Right atrium auricular region (tissue), 2 donors: ENCODE measurements at regions not wholly inside any gene's neighbourhood (a gene's known extent, or its start where the extent isn't known, plus 50 kb on each side); places are given as distances from the start of the nearest gene placed in this dataset.
A peak's percentile ranks its signal among the peaks of the same experiment; 100 is the strongest.

Source experiments
- DNase-seq: peaks from one replicate; pipeline ENCODE4 v3.0.0-alpha.2; 2019; ENCODE audit warnings: low spot score
- H3K27ac ChIP-seq, 2 donors: fragments of 200-600 bp; sonication (generic); 1 replicate in 1 of 2; 2 replicates in 1 of 2; pipeline ENCODE4 v1.5.1; 2016 to 2019
- H3K27me3 ChIP-seq, 2 donors: fragments of 200-600 bp; sonication (generic); one replicate each; pipeline versions ENCODE4 v1.5.1 to v1.6.0; 2017 to 2019
- H3K36me3 ChIP-seq: fragments of 200-600 bp; sonication (generic); one replicate; pipeline ENCODE4 v1.5.1; 2016
- H3K4me1 ChIP-seq, 2 donors: fragments of 200-600 bp; sonication (generic); one replicate each; pipeline versions ENCODE4 v1.5.1 to v1.6.0; 2017 to 2019
- H3K4me3 ChIP-seq, 2 donors: fragments of 200-600 bp; sonication (generic); 1 replicate in 1 of 2; 2 replicates in 1 of 2; pipeline ENCODE4 v1.5.1; 2017 to 2019; ENCODE audit warnings: mild to moderate bottlenecking in 1 of 2, moderate library complexity in 1 of 2
- H3K9me3 ChIP-seq, 2 donors: fragments of 200-600 bp; sonication (generic); one replicate each; pipeline ENCODE4 v1.5.1; 2019
- TF ChIP-seq, protein P1 (sequence below), 2 donors: fragments of 200-600 bp; sonication (generic); IDR thresholded peaks; one replicate each; pipeline ENCODE4 v1.5.1; 2019; ENCODE audit warnings: antibody characterized with exemption in 2 of 2

DNA sequence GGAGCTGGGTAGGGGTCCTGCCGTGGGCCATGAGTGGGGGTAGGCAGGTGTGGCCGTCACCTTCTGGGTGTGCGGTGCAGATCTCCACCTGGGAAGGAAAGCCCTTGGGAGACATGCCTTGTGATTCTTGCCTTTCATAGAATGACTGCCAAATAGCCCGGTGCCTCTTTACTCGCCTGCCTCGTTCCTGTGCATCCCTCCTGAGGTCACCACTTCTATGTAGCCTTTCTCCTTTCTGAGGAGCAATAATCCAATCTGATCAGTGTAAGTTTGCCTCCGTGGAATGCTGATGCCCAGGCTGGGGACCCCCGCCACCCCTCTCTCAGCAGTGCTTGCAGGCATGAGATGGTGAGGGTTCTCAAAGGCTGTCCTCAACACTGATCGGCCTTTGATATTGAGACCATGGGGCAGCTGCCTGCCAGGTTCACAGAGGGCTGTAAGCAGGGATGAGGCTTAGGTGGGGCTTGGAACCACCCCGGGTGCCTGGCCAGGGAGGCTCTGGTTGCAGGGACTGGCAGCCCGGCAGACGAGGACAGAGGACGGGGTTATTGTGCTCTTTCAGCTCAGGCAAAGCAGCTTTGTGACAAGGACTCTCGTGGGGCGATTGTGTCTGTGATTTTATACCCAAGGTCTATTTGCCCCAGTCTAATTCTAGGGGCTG is 86.1 kb upstream of the WNT7B start:
- Histone ChIP-seq H3K27ac (peak overlapping the region; percentile 100), H3K36me3 (no peaks in the 10 kb centered on the region), H3K9me3 (no peaks in the 10 kb centered on the region), H3K4me3 (no peak overlapping the region), H3K4me1 (peaks cover 0 to 92% of the 10 kb centered on the region in 2 donors), H3K27me3 (no peaks in the 10 kb centered on the region)
- no peak for DNase-seq
- TF ChIP-seq, protein P1, sequence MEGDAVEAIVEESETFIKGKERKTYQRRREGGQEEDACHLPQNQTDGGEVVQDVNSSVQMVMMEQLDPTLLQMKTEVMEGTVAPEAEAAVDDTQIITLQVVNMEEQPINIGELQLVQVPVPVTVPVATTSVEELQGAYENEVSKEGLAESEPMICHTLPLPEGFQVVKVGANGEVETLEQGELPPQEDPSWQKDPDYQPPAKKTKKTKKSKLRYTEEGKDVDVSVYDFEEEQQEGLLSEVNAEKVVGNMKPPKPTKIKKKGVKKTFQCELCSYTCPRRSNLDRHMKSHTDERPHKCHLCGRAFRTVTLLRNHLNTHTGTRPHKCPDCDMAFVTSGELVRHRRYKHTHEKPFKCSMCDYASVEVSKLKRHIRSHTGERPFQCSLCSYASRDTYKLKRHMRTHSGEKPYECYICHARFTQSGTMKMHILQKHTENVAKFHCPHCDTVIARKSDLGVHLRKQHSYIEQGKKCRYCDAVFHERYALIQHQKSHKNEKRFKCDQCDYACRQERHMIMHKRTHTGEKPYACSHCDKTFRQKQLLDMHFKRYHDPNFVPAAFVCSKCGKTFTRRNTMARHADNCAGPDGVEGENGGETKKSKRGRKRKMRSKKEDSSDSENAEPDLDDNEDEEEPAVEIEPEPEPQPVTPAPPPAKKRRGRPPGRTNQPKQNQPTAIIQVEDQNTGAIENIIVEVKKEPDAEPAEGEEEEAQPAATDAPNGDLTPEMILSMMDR (IDR thresholded peaks at IDR 0.05) = no peak

DNA sequence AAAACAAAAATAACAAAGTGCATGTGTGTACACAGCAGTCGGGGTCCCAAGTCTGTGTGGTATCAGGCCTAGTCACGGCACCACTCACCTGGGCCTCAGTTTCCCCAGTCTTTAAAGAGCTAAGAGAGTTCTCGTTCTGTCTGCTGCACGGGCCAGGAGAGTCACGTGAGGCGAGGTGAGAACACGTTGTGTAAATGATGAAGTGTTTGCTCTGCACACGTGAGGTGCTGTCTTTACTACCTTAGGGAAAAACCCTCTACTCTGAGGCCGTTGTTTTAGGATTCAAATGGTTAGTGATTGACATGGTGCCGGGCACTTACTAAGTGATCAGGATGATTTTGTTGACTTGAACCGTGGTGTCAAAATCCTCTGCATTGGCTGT is 86.5 kb upstream of the PPARA start:
- H3K4me3 ChIP-seq = no peak overlapping the region
- H3K36me3 ChIP-seq = no peaks in the 10 kb centered on the region
- H3K27me3 ChIP-seq = no peaks in the 10 kb centered on the region
- TF ChIP-seq, protein P1 (IDR thresholded peaks at IDR 0.05) = no peak
- peaks cover 0 to 92% of the 10 kb centered on the region in 2 donors for H3K4me1 ChIP-seq
- no peak for DNase-seq
- peak overlapping the region; percentile 100 for H3K27ac ChIP-seq
- H3K9me3 ChIP-seq = no peaks in the 10 kb centered on the region

DNA sequence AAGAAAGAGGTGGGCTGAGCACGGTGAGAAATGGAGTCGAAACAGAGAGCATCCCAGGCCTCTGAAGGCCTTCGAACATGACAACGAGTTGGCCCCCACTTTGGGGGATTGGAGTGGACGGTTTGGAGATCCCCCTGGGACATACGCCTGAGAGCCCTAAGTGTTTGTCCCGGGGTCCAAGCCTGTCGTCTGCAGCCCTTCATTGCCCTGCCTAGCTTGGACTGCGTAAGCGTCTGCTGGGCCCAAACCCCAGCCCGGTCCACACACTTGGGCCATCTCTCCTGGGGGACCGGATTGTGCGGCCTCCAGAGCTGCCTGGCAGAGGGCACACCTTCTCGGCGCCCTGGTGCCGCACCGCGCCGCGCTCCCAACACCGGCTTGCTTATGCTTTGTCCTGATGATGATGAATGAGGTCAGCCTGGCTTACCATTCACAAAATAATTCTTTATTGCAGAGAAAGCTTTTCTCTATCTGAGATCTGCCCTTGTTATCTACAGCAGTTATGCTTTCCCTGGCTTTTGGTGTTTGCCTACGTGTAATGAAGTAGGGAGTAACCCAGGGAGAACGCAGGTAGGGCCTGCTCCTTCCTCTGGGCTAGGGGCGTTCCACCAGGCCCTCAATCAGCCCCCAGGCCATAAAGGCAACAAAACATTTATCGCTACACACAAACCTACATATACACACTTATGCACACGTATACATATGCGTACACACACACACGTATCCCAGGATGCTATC is 85.9 kb upstream of the PPARA start:
- peaks cover 0 to 92% of the 10 kb centered on the region in 2 donors for H3K4me1 ChIP-seq
- no peaks in the 10 kb centered on the region for H3K9me3 ChIP-seq
- peak overlapping the region; percentile 100 for H3K27ac ChIP-seq
- peak overlapping the region in 1 of 2 donors; percentile 29 for H3K4me3 ChIP-seq
- TF ChIP-seq, protein P1 (IDR thresholded peaks at IDR 0.05) = no peak
- no peak for DNase-seq
- no peaks in the 10 kb centered on the region for H3K27me3 ChIP-seq
- H3K36me3 ChIP-seq = no peaks in the 10 kb centered on the region

DNA sequence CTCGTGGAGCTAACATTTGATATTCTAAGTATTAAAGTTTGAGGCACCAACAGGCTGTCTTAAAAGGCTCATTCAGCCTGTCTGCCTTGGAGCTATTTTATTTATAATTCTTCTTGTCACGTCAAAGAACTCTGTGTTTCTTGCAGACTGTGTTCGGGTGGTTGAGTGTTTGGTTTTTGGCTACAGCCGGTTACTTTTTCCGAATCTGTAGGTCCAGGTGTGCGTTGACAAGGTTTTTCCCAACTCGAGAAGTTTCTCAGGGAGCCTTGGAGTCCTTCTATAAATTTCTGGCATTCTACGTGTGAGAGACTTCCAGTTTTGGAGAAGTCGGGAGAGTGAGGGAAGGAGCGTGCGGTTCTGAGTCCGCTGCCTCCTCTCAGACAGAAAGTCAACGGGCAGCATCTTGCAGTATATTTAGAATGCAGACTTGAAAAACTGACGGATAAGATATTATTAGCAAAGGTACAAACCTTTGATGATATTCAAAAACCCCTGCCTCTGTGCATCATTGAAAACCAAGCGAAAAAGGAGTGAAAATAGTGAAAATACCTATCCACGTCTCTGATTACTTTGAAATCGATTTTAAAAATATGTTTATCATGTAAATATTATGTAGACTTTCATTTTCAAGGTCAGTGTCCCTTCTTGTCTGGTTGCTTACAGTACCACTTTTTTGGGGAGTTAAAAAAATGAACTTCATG is 85.2 kb upstream of the PPARA start:
- Histone ChIP-seq H3K4me1 (peaks cover 0 to 87% of the 10 kb centered on the region in 2 donors), H3K27me3 (no peaks in the 10 kb centered on the region), H3K4me3 (peak overlapping the region in 1 of 2 donors; percentile 29), H3K9me3 (no peaks in the 10 kb centered on the region), H3K27ac (peak overlapping the region; percentile 100), H3K36me3 (no peaks in the 10 kb centered on the region)
- DNase-seq = no peak
- TF ChIP-seq, protein P1 (IDR thresholded peaks at IDR 0.05) = no peak

DNA sequence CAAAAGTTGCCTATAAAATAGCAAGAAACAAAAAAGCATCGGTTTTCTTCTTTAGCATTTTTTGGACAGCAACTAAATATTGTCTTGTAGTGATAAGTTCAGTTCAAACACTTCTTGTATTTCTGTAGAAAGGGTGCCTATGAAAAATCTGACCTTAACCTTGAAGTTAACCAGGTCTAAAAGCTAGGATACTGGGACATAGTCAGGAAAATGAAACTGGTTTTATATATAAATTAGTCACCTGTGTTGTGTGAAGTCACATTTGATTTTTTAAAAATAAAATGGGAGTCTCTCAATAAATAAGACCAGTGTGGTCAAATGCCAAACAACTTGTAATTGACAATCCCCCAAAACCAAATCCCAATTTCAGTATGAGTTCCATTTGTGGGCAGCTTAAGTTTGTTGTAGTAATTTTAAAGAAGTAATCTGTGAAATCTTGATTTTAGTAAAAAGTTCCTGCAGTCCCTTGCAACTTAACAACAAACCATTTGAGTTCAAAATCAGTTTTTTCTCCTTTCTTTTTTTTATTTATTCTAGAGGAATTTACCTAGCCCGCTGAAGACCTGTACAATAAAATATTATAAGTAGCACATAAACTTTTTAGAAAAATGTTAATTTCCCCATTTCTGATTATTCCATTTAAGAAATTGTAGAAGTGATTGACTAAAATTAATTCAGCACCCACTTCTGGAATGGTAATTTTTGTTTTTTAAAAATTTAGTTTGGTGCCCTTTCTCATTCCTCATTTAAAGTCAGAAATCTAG is 84.5 kb upstream of the PPARA start:
- peak overlapping the region; percentile 100 for H3K27ac ChIP-seq
- H3K4me3 ChIP-seq = peak overlapping the region in 1 of 2 donors; percentile 29
- no peak for DNase-seq
- no peaks in the 10 kb centered on the region for H3K36me3 ChIP-seq
- peaks cover 0 to 80% of the 10 kb centered on the region in 2 donors for H3K4me1 ChIP-seq
- TF ChIP-seq, protein P1 (IDR thresholded peaks at IDR 0.05) = no peak
- no peaks in the 10 kb centered on the region for H3K27me3 ChIP-seq
- no peaks in the 10 kb centered on the region for H3K9me3 ChIP-seq
